ENCODE measurements at regions not wholly inside any gene's neighbourhood (a gene's known extent, or its start where the extent isn't known, plus 50 kb on each side); places are given as distances from the start of the nearest gene placed in this dataset.

DNA sequence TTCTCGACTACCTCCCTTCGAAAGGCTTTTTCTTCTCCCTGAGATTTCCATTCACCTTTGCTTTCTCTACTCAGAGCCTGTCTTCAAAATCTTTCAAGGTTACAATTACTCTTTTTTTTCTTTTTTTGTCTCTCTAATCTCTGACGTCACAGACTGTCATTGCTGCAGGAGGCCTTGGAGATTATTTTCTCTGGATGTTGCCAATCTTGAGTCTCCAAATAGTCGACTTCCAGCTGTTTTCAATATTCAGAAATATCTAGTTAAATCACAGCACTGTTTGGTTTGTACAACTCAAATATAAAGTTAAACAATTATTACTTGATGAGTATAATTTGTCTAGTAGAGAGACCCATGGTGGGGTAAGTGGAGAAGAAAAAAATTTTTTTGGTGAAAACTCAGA lies 359.0 kb upstream of the BOD1L1 start:
- TF ChIP-seq, protein P1, sequence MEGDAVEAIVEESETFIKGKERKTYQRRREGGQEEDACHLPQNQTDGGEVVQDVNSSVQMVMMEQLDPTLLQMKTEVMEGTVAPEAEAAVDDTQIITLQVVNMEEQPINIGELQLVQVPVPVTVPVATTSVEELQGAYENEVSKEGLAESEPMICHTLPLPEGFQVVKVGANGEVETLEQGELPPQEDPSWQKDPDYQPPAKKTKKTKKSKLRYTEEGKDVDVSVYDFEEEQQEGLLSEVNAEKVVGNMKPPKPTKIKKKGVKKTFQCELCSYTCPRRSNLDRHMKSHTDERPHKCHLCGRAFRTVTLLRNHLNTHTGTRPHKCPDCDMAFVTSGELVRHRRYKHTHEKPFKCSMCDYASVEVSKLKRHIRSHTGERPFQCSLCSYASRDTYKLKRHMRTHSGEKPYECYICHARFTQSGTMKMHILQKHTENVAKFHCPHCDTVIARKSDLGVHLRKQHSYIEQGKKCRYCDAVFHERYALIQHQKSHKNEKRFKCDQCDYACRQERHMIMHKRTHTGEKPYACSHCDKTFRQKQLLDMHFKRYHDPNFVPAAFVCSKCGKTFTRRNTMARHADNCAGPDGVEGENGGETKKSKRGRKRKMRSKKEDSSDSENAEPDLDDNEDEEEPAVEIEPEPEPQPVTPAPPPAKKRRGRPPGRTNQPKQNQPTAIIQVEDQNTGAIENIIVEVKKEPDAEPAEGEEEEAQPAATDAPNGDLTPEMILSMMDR (IDR thresholded peaks at IDR 0.05): no peak
- no peak for TF ChIP-seq POLR2A (IDR thresholded peaks at IDR 0.05)
- intact Hi-C loops (cut with DNase I): no loop called here
- 75% methylated on average over 4 of the region's 4 CpGs for WGBS (ENCODE audit: insufficient coverage, low coverage, low lambda C conversion rate, missing lambda C conversion rate)
- Histone ChIP-seq H3K27me3 (no peaks in the 10 kb centered on the region), H3K4me3 (no peak overlapping the region), H3K4me1 (peaks cover 0 to 19% (median 3%) of the 10 kb centered on the region in 4 donors), H3K9me3 (no peaks in the 10 kb centered on the region), H3K36me3 (no peaks in the 10 kb centered on the region), H3K27ac (no peak overlapping the region)
- DNase-seq (no peak), ATAC-seq (no peak)

DNA sequence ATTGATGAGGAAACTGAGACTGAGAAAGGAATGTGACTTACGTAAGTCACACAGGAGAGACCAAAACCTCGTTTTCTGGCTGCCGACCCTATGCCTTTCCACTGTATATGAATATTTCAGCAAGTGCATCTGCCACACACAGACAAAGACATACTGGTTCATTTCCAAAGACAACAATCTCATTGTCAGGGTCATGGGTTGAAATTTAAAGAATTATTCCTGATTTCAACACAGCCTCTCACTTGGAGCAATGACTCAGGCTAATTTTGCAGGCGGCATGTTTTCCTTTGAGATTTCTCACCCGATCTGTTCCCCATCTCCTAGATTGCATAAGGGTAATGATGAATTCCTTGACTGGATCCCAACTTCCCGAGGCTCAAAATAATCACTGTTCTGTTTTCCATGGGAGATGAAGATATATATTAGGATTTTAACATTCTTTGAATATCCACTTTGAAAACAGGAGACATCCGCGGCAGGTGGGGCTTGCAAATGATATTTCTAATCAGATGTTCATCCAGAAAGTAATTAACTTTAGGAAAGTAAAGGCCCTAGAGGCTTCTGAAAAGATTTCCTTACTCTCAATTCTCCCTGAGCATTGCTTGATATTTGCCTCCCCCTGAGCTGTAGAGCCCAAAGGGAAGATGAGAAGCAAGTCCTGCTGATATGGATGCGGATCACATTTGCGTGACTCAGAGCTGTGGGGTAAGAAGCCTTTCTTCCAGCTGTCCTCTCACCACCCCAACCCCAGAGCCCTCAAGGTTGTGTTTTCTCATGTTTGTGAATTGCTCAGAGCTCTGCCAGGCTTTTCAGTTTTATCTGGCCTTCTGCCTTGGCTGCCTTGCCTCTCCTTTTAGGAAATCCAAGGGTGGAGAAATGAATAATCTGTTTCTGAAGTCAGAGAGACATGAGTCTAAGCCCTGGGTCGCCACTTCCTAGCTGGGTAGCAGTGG lies 361.1 kb upstream of the BOD1L1 start:
- Histone ChIP-seq H3K4me1 (peaks cover 0 to 23% (median 10%) of the 10 kb centered on the region in 4 donors), H3K27me3 (no peaks in the 10 kb centered on the region), H3K36me3 (no peaks in the 10 kb centered on the region), H3K27ac (no peak overlapping the region), H3K9me3 (no peaks in the 10 kb centered on the region), H3K4me3 (no peak overlapping the region)
- intact Hi-C loops (cut with DNase I): no loop called here
- WGBS (ENCODE audit: insufficient coverage, low coverage, low lambda C conversion rate, missing lambda C conversion rate): 74% methylated on average over 11 of the region's 11 CpGs
- ATAC-seq: no peak
- TF ChIP-seq, protein P1 (IDR thresholded peaks at IDR 0.05): no peak
- no peak for TF ChIP-seq POLR2A (IDR thresholded peaks at IDR 0.05)
- no peak for DNase-seq

DNA sequence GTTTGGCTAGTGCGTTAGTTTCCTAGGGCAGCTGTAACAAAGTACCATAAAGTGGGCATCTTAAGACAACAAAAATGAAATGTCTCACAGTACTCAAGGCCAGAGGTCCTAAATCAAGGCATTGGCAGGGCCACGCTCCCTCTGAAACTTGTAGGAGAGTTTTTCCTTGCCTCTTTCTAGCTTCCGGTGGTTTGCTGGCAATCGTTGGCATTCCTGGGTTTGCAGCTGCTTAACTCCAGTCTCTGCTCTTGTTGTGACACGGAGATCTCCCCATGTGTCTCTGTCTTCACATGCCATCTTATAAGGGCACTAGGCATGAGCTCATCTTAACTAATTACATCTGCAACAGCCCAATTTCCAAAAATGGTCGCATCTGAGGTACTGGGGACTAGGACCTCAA lies 362.0 kb upstream of the BOD1L1 start:
- TF ChIP-seq POLR2A (IDR thresholded peaks at IDR 0.05): no peak
- TF ChIP-seq, protein P1 (IDR thresholded peaks at IDR 0.05): no peak
- Histone ChIP-seq H3K4me1 (peaks cover 0 to 23% (median 10%) of the 10 kb centered on the region in 4 donors), H3K27me3 (no peaks in the 10 kb centered on the region), H3K9me3 (no peaks in the 10 kb centered on the region), H3K27ac (no peak overlapping the region), H3K4me3 (no peak overlapping the region), H3K36me3 (no peaks in the 10 kb centered on the region)
- WGBS (ENCODE audit: insufficient coverage, low coverage, low lambda C conversion rate, missing lambda C conversion rate): 86% methylated on average over 5 of the region's 6 CpGs
- intact Hi-C loops (cut with DNase I): no loop called here
- DNase-seq: no peak
- no peak for ATAC-seq

DNA sequence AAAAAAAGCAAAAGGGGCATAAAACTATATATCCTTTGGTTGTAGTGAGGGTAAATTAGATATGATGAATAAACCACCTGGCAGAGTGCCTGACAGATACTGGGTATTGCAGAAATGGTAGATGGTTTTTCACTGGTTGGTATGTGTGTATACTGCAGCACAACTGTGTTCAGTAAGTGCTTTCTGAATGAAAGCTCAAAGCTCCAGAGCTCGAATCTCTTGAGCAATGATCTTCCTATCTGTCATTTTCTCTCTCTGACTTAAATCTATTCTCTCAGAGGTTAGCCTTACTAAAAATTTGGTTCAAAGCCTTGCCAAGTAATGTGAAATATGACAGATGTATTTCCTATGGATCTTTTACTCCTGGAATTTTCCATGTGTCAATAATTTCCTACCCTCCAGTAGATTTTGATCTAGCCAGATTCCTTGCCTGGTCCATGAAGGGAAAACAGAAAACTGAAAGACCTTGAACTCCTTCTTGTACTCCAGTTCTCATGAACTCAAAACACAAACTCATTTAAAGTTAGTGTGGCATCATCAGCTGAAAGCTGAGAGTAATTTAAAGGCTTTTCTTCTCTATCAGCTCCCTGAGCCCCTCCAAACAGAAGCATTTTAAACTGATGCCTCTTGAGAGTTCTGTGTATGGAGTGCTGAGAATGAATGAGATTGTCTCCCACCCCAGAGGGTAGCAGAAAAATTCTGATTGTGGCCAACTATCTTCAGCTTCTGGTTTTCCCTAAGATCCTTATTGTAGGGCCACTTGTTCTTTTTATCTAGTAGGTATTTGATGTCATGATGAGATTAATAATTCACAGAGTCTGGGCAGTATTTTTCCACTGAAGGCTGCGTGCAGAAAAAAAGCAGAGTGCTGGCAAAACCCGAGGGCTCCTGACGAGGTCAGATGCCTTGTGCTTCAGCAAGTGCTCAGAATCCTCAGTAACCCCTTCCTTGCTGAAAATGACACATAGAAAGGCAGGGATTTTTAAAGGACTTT lies 363.4 kb upstream of the BOD1L1 start:
- DNase-seq: peak; percentile 58 to 78 (median 76)

More for the DNA sequence above, 363.4 kb upstream of the BOD1L1 start:
- WGBS (ENCODE audit: insufficient coverage, low coverage, low lambda C conversion rate, missing lambda C conversion rate): 12% methylated on average over 4 of the region's 4 CpGs
- Histone ChIP-seq H3K4me1 (peaks cover 0 to 23% (median 10%) of the 10 kb centered on the region in 4 donors), H3K9me3 (no peaks in the 10 kb centered on the region), H3K36me3 (no peaks in the 10 kb centered on the region), H3K27me3 (no peaks in the 10 kb centered on the region), H3K4me3 (no peak overlapping the region), H3K27ac (peak overlapping the region; percentile 44 to 90 (median 85))
- no peak for TF ChIP-seq POLR2A (IDR thresholded peaks at IDR 0.05)
- peak; percentile 91 to 94 (median 92) for ATAC-seq
- intact Hi-C loops (cut with DNase I): no loop called here
